Endothelial cell (in vitro differentiated cells): ENCODE measurements at regions not wholly inside any gene's neighbourhood (a gene's known extent, or its start where the extent isn't known, plus 50 kb on each side); places are given as distances from the start of the nearest gene placed in this dataset.

Source experiments
- DNase-seq: peaks from one replicate; pipeline ENCODE4 v3.0.0; 2021; ENCODE audit warnings: low spot score
- H3K27ac Mint-ChIP-seq: one replicate; pipeline ENCODE4 v1.8.0; 2021; ENCODE audit warnings: mixed read lengths, inconsistent platforms; ENCODE audit not compliant: unreplicated experiment
- H3K27me3 Mint-ChIP-seq: one replicate; pipeline ENCODE4 v1.8.0; 2021; ENCODE audit warnings: mild to moderate bottlenecking, moderate library complexity, mixed read lengths, inconsistent platforms; ENCODE audit not compliant: unreplicated experiment
- H3K36me3 Mint-ChIP-seq: one replicate; pipeline ENCODE4 v1.8.0; 2021; ENCODE audit warnings: mild to moderate bottlenecking, low read depth, mixed read lengths, inconsistent platforms; ENCODE audit not compliant: unreplicated experiment
- H3K4me1 Mint-ChIP-seq: one replicate; pipeline ENCODE4 v1.8.0; 2021; ENCODE audit warnings: mild to moderate bottlenecking, mixed read lengths, inconsistent platforms; ENCODE audit not compliant: unreplicated experiment
- H3K4me3 Mint-ChIP-seq: one replicate; pipeline ENCODE4 v1.8.0; 2021; ENCODE audit warnings: mild to moderate bottlenecking, mixed read lengths, inconsistent platforms; ENCODE audit not compliant: unreplicated experiment
- H3K9me3 Mint-ChIP-seq: one replicate; pipeline ENCODE4 v1.8.0; 2021; ENCODE audit warnings: mixed read lengths, inconsistent platforms; ENCODE audit not compliant: unreplicated experiment
- TF ChIP-seq, protein P1 (sequence below): fragments of 200-600 bp; sonication (generic); IDR thresholded peaks from one replicate; pipeline ENCODE4 v1.5.0; 2021; ENCODE audit warnings: antibody characterized with exemption; ENCODE audit not compliant: unreplicated experiment

DNA sequence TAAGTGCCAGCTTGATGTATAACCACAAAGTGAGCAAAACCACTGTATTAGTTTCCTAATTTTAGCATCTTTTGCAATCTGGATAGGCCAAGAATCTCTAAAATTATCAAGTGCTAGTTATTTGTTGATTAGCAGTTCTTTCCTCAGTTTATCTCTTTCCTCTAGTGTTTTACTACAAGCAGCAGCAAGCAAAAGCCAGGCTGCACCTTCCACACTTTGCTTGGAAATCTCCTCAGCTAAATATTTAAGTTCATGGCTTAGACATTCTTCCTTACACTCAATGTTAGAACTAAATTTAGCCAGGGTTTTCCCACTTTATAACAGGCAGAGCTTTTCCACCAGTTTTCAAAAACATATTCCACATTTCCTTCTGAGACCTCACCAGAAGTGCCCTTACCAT lies 85.7 kb upstream of the BMPER start:
- no peak overlapping the region for H3K4me3 Mint-ChIP-seq
- TF ChIP-seq, protein P1, sequence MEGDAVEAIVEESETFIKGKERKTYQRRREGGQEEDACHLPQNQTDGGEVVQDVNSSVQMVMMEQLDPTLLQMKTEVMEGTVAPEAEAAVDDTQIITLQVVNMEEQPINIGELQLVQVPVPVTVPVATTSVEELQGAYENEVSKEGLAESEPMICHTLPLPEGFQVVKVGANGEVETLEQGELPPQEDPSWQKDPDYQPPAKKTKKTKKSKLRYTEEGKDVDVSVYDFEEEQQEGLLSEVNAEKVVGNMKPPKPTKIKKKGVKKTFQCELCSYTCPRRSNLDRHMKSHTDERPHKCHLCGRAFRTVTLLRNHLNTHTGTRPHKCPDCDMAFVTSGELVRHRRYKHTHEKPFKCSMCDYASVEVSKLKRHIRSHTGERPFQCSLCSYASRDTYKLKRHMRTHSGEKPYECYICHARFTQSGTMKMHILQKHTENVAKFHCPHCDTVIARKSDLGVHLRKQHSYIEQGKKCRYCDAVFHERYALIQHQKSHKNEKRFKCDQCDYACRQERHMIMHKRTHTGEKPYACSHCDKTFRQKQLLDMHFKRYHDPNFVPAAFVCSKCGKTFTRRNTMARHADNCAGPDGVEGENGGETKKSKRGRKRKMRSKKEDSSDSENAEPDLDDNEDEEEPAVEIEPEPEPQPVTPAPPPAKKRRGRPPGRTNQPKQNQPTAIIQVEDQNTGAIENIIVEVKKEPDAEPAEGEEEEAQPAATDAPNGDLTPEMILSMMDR: no peak
- no peak for DNase-seq
- no peaks in the 10 kb centered on the region for H3K36me3 Mint-ChIP-seq
- H3K27me3 Mint-ChIP-seq: peaks cover 1% of the 10 kb centered on the region
- no peaks in the 10 kb centered on the region for H3K4me1 Mint-ChIP-seq
- no peaks in the 10 kb centered on the region for H3K9me3 Mint-ChIP-seq
- H3K27ac Mint-ChIP-seq: no peak overlapping the region

GRCh38 chr7:33820206-33820605 lies 85.1 kb upstream of the BMPER start:
- Mint-ChIP-seq H3K27ac (no peak overlapping the region), H3K4me1 (no peaks in the 10 kb centered on the region), H3K27me3 (peaks cover 1% of the 10 kb centered on the region), H3K36me3 (no peaks in the 10 kb centered on the region), H3K4me3 (no peak overlapping the region), H3K9me3 (no peaks in the 10 kb centered on the region)
- TF ChIP-seq, protein P1: no peak
- no peak for DNase-seq

DNA sequence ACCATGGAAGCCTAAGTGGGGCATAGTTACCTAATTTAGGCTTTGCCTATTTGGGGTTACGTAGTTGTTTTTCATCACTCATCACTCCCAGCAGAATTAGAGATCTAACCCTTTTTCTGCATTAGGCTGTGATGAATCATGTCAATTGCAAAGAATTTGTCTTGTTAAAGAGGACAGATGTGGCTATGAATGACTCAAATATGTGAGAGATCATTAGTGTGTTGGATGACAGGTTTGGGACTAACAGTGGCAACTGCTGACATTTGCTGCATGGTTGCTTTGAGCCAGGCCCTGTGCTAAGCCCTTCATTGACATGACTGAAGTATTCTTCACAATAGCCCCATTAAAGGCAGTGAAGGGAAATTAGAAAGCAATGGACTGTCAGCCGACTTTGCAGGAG lies 83.4 kb upstream of the BMPER start:
- no peaks in the 10 kb centered on the region for H3K36me3 Mint-ChIP-seq
- H3K27me3 Mint-ChIP-seq: peaks cover 1% of the 10 kb centered on the region

GRCh38 chr7:33823913-33824312 lies 81.4 kb upstream of the BMPER start:
- TF ChIP-seq, protein P1: no peak
- Mint-ChIP-seq H3K36me3 (no peaks in the 10 kb centered on the region), H3K27ac (no peak overlapping the region), H3K9me3 (no peaks in the 10 kb centered on the region), H3K27me3 (peaks cover 1% of the 10 kb centered on the region), H3K4me1 (no peaks in the 10 kb centered on the region), H3K4me3 (no peak overlapping the region)
- no peak for DNase-seq

More for the DNA sequence above, 83.4 kb upstream of the BMPER start:
- no peaks in the 10 kb centered on the region for H3K4me1 Mint-ChIP-seq
- DNase-seq: no peak
- no peak overlapping the region for H3K4me3 Mint-ChIP-seq
- no peaks in the 10 kb centered on the region for H3K9me3 Mint-ChIP-seq
- TF ChIP-seq, protein P1: no peak
- no peak overlapping the region for H3K27ac Mint-ChIP-seq

DNA sequence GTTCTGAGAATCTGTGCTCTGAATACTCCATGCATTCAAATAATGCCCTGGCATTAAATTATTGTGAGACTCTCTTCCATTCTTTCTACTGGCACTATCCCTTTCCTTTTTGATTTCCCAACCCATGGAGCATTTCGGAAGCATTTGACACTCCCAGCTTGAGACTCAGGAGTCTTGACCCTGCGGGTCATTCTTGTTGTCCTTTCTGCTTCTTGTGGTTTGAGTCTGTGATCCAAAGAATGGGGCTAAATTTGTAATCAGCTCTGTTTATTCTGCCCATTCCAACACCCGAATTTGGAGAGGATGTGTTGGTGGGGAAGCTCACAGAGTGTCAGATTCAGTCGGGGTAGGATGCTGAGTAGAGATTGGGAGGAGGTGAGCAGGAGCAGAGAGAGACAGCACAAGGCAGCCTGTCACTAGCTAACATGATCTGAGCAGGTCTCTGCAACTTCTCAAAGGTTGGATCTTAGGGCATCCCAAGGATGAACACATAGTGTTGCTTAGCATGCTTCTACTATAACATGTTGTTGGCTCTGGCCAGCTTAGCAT lies 80.4 kb upstream of the BMPER start:
- Mint-ChIP-seq H3K4me3 (no peak overlapping the region), H3K36me3 (no peaks in the 10 kb centered on the region), H3K27ac (no peak overlapping the region), H3K27me3 (peaks cover 1% of the 10 kb centered on the region), H3K9me3 (no peaks in the 10 kb centered on the region), H3K4me1 (no peaks in the 10 kb centered on the region)
- DNase-seq: no peak
- TF ChIP-seq, protein P1: no peak
